ENCODE measurements at regions not wholly inside any gene's neighbourhood (a gene's known extent, or its start where the extent isn't known, plus 50 kb on each side); places are given as distances from the start of the nearest gene placed in this dataset.

- TF ChIP-seq POLR2A (IDR thresholded peaks at IDR 0.05; ENCODE audit: low read length) (no peak), CTCF (IDR thresholded peaks at IDR 0.05) (no peak), RAD21 (conservative IDR thresholded peaks at IDR 0.05 in 1 of 2, IDR thresholded peaks at IDR 0.05 in 1 of 2) (no peak), MAX (IDR thresholded peaks at IDR 0.05) (no peak), CHD2 (IDR thresholded peaks at IDR 0.05; ENCODE audit: low read length, partially characterized antibody) (no peak), HDAC2 (IDR thresholded peaks at IDR 0.05) (no peak), PBX3 (IDR thresholded peaks at IDR 0.05) (no peak), SMC3 (IDR thresholded peaks at IDR 0.05) (no peak), POLR2AphosphoS2 (conservative IDR thresholded peaks at IDR 0.05; ENCODE audit: low read length) (no peak), REST (IDR thresholded peaks at IDR 0.05) (no peak), NR3C1 (IDR thresholded peaks at IDR 0.05) (no peak), USF2 (IDR thresholded peaks at IDR 0.05) (no peak), KDM1A (IDR thresholded peaks at IDR 0.05; ENCODE audit: low read depth) (no peak), MYC (IDR thresholded peaks at IDR 0.05; ENCODE audit: borderline replicate concordance, low read length) (no peak)
These were observed 73.6 kb downstream of the NCR2 start for GRCh38 chr6:41408982-41409381.
